A549 (cell line): ENCODE measurements at regions not wholly inside any gene's neighbourhood (a gene's known extent, or its start where the extent isn't known, plus 50 kb on each side); places are given as distances from the start of the nearest gene placed in this dataset.

Experiments used
- ATAC-seq, 2 experiments: fragments of 200-7000 bp in 1 of 2; fragments of >200 bp in 1 of 2; cut with Nextera tagmentation in 1 of 2; cut with Tn5 transposase in 1 of 2; 3 replicates each; pipeline versions ENCODE4 v1.8.0 to v1.9.1; 2018 to 2020; ENCODE audit warnings: mild to moderate bottlenecking in 1 of 2, moderate library complexity in 1 of 2
- CTCF ChIA-PET: fragments of 300-600 bp; sonication (Branson Sonifier 250); formaldehyde crosslinking; extraction: SDS; loops from one replicate; lab custom pipeline; 2021; ENCODE audit warnings: antibody characterized with exemption, inconsistent platforms; lab: Yijun Ruan, JAX
- POLR2A ChIA-PET: fragments of 350-600 bp; formaldehyde crosslinking; extraction: SDS; loops from one replicate; lab custom pipeline; 2021; ENCODE audit warnings: antibody characterized with exemption, inconsistent platforms; lab: Yijun Ruan, JAX
- DNase-seq, 2 experiments: peaks; one replicate each; pipeline versions ENCODE4 v3.0.0 to v3.0.0-alpha.2; 2011 to 2016; ENCODE audit warnings: low read depth in 1 of 2, low spot score in 1 of 2
- FAIRE-seq: peaks from 2 replicates; lab custom pipeline; 2011; peaks lifted over from hg19 to GRCh38; lab: Jason Lieb, UNC
- H3K27ac ChIP-seq, 2 experiments: fragments of >200 bp; sonication (Bioruptor Twin); formaldehyde crosslinking; 3 replicates each; pipeline ENCODE4 v1.5.1; 2016 to 2017
- H3K4me1 ChIP-seq: fragments of >200 bp; sonication (Bioruptor Twin); formaldehyde crosslinking; 3 replicates; pipeline ENCODE4 v1.6.1; 2016
- H3K4me2 ChIP-seq: fragments of >200 bp; sonication (Bioruptor Twin); formaldehyde crosslinking; 3 replicates; pipeline ENCODE4 v1.6.1; 2016
- H3K4me3 ChIP-seq: fragments of >200 bp; sonication (Bioruptor Twin); formaldehyde crosslinking; 3 replicates; pipeline ENCODE4 v1.5.1; 2016
- H3K9me3 ChIP-seq: fragments of >200 bp; sonication (Bioruptor Twin); formaldehyde crosslinking; 3 replicates; pipeline ENCODE4 v1.6.1; 2016
- BCL3 ChIP-seq: fragments of >200 bp; sonication (Bioruptor Twin); formaldehyde crosslinking; IDR thresholded peaks from 3 replicates; pipeline ENCODE4 v1.6.1; 2016
- CBX2 ChIP-seq: fragments of 200-600 bp; sonication (generic); IDR thresholded peaks from 2 replicates; pipeline ENCODE4 v1.6.1; 2016; ENCODE audit warnings: low read depth, mild to moderate bottlenecking, borderline replicate concordance
- CHD2 ChIP-seq: fragments of 150-350 bp; IDR thresholded peaks from 2 replicates; pipeline ENCODE4 v1.6.1; 2014; ENCODE audit warnings: low read length; ENCODE audit not compliant: partially characterized antibody
- CHD4 ChIP-seq: fragments of 200-600 bp; sonication (generic); IDR thresholded peaks from 2 replicates; pipeline ENCODE4 v1.6.1; 2016; ENCODE audit warnings: antibody characterized with exemption, mild to moderate bottlenecking, borderline replicate concordance
- CTCF ChIP-seq: fragments of >200 bp; sonication (Bioruptor Twin); formaldehyde crosslinking; IDR thresholded peaks from 3 replicates; pipeline ENCODE4 v1.5.1; 2016
- EHF ChIP-seq: fragments of 250-450 bp; sonication (Bioruptor Pico); IDR thresholded peaks from 2 replicates; pipeline ENCODE4 v1.5.0; 2020; ENCODE audit warnings: mild to moderate bottlenecking
- ELK1 ChIP-seq: fragments of 150-350 bp; IDR thresholded peaks from 2 replicates; pipeline ENCODE4 v1.6.1; 2014; ENCODE audit warnings: low read depth, mild to moderate bottlenecking, low read length
- EP300 ChIP-seq, 2 experiments: fragments of >200 bp; sonication (Bioruptor Twin); formaldehyde crosslinking; IDR thresholded peaks; 2 replicates in 1 of 2; 3 replicates in 1 of 2; pipeline ENCODE4 v1.6.1; 2016 to 2017
- FOSB ChIP-seq: fragments of 250-450 bp; sonication (Bioruptor Pico); IDR thresholded peaks from 2 replicates; pipeline ENCODE4 v1.5.0; 2020; ENCODE audit warnings: mild to moderate bottlenecking, moderate library complexity
- FOSL2 ChIP-seq, 2 experiments: fragments of 450-650 bp in 1 of 2; fragments of >200 bp in 1 of 2; sonication (Bioruptor Twin) in 1 of 2; formaldehyde crosslinking; IDR thresholded peaks; 2 replicates each; pipeline versions ENCODE4 v1.5.0 to v1.6.1; 2016 to 2020; ENCODE audit warnings: mild to moderate bottlenecking in 1 of 2, moderate library complexity in 1 of 2
- HDAC2 ChIP-seq: fragments of 200-600 bp; sonication (generic); IDR thresholded peaks from 2 replicates; pipeline ENCODE4 v1.6.1; 2016
- HES2 ChIP-seq: fragments of >200 bp; sonication (Bioruptor Twin); formaldehyde crosslinking; IDR thresholded peaks from 2 replicates; pipeline ENCODE4 v1.6.1; 2016
- HOXA7 ChIP-seq: fragments of 250-450 bp; sonication (Bioruptor Pico); IDR thresholded peaks from 2 replicates; pipeline ENCODE4 v1.5.0; 2020; ENCODE audit warnings: mild to moderate bottlenecking, moderate library complexity
- HOXB13 ChIP-seq: fragments of 250-450 bp; sonication (Bioruptor Pico); IDR thresholded peaks from 2 replicates; pipeline ENCODE4 v1.5.0; 2020; ENCODE audit warnings: low read depth, mild to moderate bottlenecking, moderate library complexity
- HOXB5 ChIP-seq: fragments of 250-450 bp; sonication (Bioruptor Pico); IDR thresholded peaks from 2 replicates; pipeline ENCODE4 v1.5.0; 2020; ENCODE audit warnings: mild to moderate bottlenecking, moderate library complexity
- JUN ChIP-seq, 2 experiments: fragments of >200 bp; sonication (Bioruptor Twin); formaldehyde crosslinking; IDR thresholded peaks; 2 replicates in 1 of 2; 3 replicates in 1 of 2; pipeline ENCODE4 v1.6.1; 2016 to 2017
- JUNB ChIP-seq: fragments of >200 bp; sonication (Bioruptor Twin); formaldehyde crosslinking; IDR thresholded peaks from 2 replicates; pipeline ENCODE4 v1.6.1; 2016
- MAFK ChIP-seq: fragments of 450-650 bp; IDR thresholded peaks from 2 replicates; pipeline ENCODE4 v1.6.1; 2014; ENCODE audit not compliant: partially characterized antibody
- NPAS2 ChIP-seq: fragments of 250-450 bp; sonication (Bioruptor Pico); IDR thresholded peaks from 2 replicates; pipeline ENCODE4 v1.8.0; 2022; ENCODE audit warnings: mild to moderate bottlenecking, moderate library complexity, borderline replicate concordance
- NR3C1 ChIP-seq: fragments of >200 bp; sonication (Bioruptor Twin); formaldehyde crosslinking; IDR thresholded peaks from 3 replicates; pipeline ENCODE4 v1.6.1; 2017
- PBX3 ChIP-seq: IDR thresholded peaks from 2 replicates; pipeline ENCODE4 v1.6.1; 2012
- POLR2A ChIP-seq: IDR thresholded peaks from 2 replicates; pipeline ENCODE4 v1.6.1; 2012; ENCODE audit warnings: mild to moderate bottlenecking, low read length
- POLR2AphosphoS2 ChIP-seq: conservative IDR thresholded peaks from 2 replicates; pipeline ENCODE4 v1.6.1; 2012; ENCODE audit warnings: low read length, improper control_type of control experiment, inconsistent platforms
- RFX5 ChIP-seq: fragments of 450-650 bp; IDR thresholded peaks from 2 replicates; pipeline ENCODE4 v1.7.1; 2014; ENCODE audit warnings: antibody characterized with exemption, mild to moderate bottlenecking, moderate library complexity
- RNF2 ChIP-seq: fragments of 200-600 bp; sonication (generic); IDR thresholded peaks from 2 replicates; pipeline ENCODE4 v1.6.1; 2016; ENCODE audit warnings: low read depth, mild to moderate bottlenecking, antibody characterized with exemption, moderate library complexity, borderline replicate concordance
- USF2 ChIP-seq: fragments of 450-650 bp; IDR thresholded peaks from 2 replicates; pipeline ENCODE4 v1.6.1; 2014; ENCODE audit warnings: antibody characterized with exemption
- ZC3H11A ChIP-seq: fragments of 450-650 bp; IDR thresholded peaks from 2 replicates; pipeline ENCODE4 v1.6.1; 2014; ENCODE audit warnings: antibody characterized with exemption, mild to moderate bottlenecking
- ZFP36 ChIP-seq: fragments of 450-650 bp; IDR thresholded peaks from 2 replicates; pipeline ENCODE4 v1.6.1; 2014; ENCODE audit warnings: borderline replicate concordance; ENCODE audit not compliant: partially characterized antibody
- ZNF302 ChIP-seq: fragments of 250-450 bp; sonication (Bioruptor Pico); IDR thresholded peaks from 2 replicates; pipeline ENCODE4 v1.9.0; 2021; ENCODE audit warnings: inconsistent platforms, mild to moderate bottlenecking, moderate library complexity
- WGBS: methylation state at CpG from one replicate; pipeline ENCODE4 v1.1.6; 2017; ENCODE audit errors: missing lambda C conversion rate; 5-methylcytosine and 5-hydroxymethylcytosine counted together

GRCh38 chr2:6724605-6725140 is 141.0 kb downstream of the CMPK2 start:
- Histone ChIP-seq H3K4me2 (no peak overlapping the region), H3K4me1 (no peaks in the 10 kb centered on the region), H3K9me3 (no peaks in the 10 kb centered on the region; the same call in 2 of the 3 replicates), H3K27ac (no peak overlapping the region), H3K4me3 (no peak overlapping the region)
- TF ChIP-seq FOSL2 (IDR thresholded peaks at IDR 0.05) (no peak), FOSL2 (CRISPR knock-in tag; IDR thresholded peaks at IDR 0.05) (no peak), ELK1 (no peak), EP300 (IDR thresholded peaks at IDR 0.05) (no peak), EHF (CRISPR knock-in tag) (no peak), CHD4 (no peak), CTCF (no peak), HDAC2 (no peak), HOXB13 (CRISPR knock-in tag) (no peak), HOXA7 (CRISPR knock-in tag) (no peak), JUNB (no peak), FOSB (CRISPR knock-in tag) (no peak), BCL3 (no peak), RFX5 (no peak), POLR2A (no peak)
- FAIRE-seq (no peak), ATAC-seq (no peak), DNase-seq (no peak)
- ChIA-PET POLR2A (no interaction called here), CTCF (interaction anchor here (2.0 kb wide), 1 partner anchor 49 kb away, joined by 5 read pairs; no protein-coding TSS in a partner anchor)
- 3% methylated on average over 4 of the region's 4 CpGs for WGBS

- WGBS: 1% methylated on average over 5 of the region's 5 CpGs
- ChIA-PET POLR2A (no interaction called here), CTCF (interaction anchor here (1.9 kb wide), 1 partner anchor 12 kb away, joined by 5 read pairs; no protein-coding TSS in a partner anchor)
- no peak for TF ChIP-seq CHD2
- TF ChIP-seq USF2: peak; percentile 32
- Histone ChIP-seq H3K4me1 (no peaks in the 10 kb centered on the region), H3K4me3 (no peak overlapping the region), H3K4me2 (no peak overlapping the region), H3K9me3 (no peaks in the 10 kb centered on the region; the same call in 2 of the 3 replicates), H3K27ac (no peak overlapping the region)
- ATAC-seq (no peak), DNase-seq (no peak), FAIRE-seq (no peak)
Measured at GRCh38 chr2:6728156-6728555, 137.6 kb downstream of the CMPK2 start.

GRCh38 chr2:6730003-6730402 is 135.7 kb downstream of the CMPK2 start:
- 2% methylated on average over 2 of the region's 2 CpGs for WGBS
- Histone ChIP-seq H3K4me1 (no peaks in the 10 kb centered on the region), H3K9me3 (no peaks in the 10 kb centered on the region; the same call in 2 of the 3 replicates), H3K4me2 (no peak overlapping the region), H3K27ac (no peak overlapping the region), H3K4me3 (no peak overlapping the region)
- ChIA-PET POLR2A (no interaction called here), CTCF (no interaction called here)
- FAIRE-seq: no peak
- no peak for ATAC-seq
- TF ChIP-seq EHF (CRISPR knock-in tag): no peak
- no peak for TF ChIP-seq ZFP36
- no peak for TF ChIP-seq MAFK
- no peak for TF ChIP-seq CHD4
- no peak for TF ChIP-seq JUN (IDR thresholded peaks at IDR 0.05)
- TF ChIP-seq RNF2: no peak
- no peak for TF ChIP-seq POLR2AphosphoS2
- no peak for TF ChIP-seq PBX3
- no peak for TF ChIP-seq POLR2A
- no peak for TF ChIP-seq JUNB
- no peak for TF ChIP-seq RFX5
- no peak for TF ChIP-seq ZNF302 (CRISPR knock-in tag)
- TF ChIP-seq CBX2: no peak
- no peak for TF ChIP-seq ZC3H11A
- no peak for TF ChIP-seq NR3C1
- no peak for TF ChIP-seq HOXB5
- no peak for TF ChIP-seq NPAS2 (CRISPR knock-in tag)
- no peak for TF ChIP-seq HES2
- no peak for TF ChIP-seq EP300 (IDR thresholded peaks at IDR 0.05)
- DNase-seq: no peak
